ENCODE measurements at regions not wholly inside any gene's neighbourhood (a gene's known extent, or its start where the extent isn't known, plus 50 kb on each side); places are given as distances from the start of the nearest gene placed in this dataset.

DNA sequence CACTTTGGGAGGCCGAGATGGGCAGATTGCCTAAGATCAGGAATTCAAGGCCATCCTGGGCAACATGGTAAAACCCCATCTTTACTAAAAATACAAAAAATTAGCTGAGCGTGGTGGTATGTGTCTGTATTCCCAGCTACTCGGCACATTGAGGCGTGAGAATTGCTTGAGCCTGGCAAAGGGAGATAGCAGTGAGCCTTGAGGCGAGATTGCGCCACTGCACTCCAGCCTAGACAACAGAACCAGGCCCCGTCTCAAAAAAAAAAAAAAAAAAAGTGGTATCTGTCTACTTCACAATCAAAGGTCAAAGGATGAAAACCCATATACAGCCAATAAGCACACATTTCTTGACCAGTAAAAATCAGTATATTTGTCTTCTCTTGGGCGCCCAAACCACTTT, 728.5 kb upstream of the ADAMTS16 start:
- Histone ChIP-seq H3K9me3 (ENCODE audit: control insufficient read depth, insufficient read depth, low read depth, low read length) (no peaks in the 10 kb centered on the region), H3K4me3 (ENCODE audit: low read depth, low read length) (no peak overlapping the region), H3K27ac (ENCODE audit: extremely low read depth, low read depth, low read length) (no peak overlapping the region), H3K36me3 (ENCODE audit: control insufficient read depth in 2 of 2, insufficient read depth in 1 of 2, low read length in 2 of 2) (no peaks in the 10 kb centered on the region), H3K4me1 (ENCODE audit: control insufficient read depth, insufficient read depth, low read length) (no peaks in the 10 kb centered on the region)
- TF ChIP-seq, protein P1, sequence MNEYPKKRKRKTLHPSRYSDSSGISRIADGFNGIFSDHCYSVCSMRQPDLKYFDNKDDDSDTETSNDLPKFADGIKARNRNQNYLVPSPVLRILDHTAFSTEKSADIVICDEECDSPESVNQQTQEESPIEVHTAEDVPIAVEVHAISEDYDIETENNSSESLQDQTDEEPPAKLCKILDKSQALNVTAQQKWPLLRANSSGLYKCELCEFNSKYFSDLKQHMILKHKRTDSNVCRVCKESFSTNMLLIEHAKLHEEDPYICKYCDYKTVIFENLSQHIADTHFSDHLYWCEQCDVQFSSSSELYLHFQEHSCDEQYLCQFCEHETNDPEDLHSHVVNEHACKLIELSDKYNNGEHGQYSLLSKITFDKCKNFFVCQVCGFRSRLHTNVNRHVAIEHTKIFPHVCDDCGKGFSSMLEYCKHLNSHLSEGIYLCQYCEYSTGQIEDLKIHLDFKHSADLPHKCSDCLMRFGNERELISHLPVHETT (tag by site-specific recombination; IDR thresholded peaks at IDR 0.05), result no peak
- no peak for TF ChIP-seq GFI1B (tag by site-specific recombination; IDR thresholded peaks at IDR 0.05)
- TF ChIP-seq ZNF138 (tag by site-specific recombination; IDR thresholded peaks at IDR 0.05; ENCODE audit: borderline replicate concordance), result no peak
- TF ChIP-seq ZNF114 (tag by site-specific recombination; IDR thresholded peaks at IDR 0.05), result no peak
- TF ChIP-seq ZBTB20 (tag by site-specific recombination; IDR thresholded peaks at IDR 0.05), result no peak
- TF ChIP-seq ZNF324 (tag by site-specific recombination; IDR thresholded peaks at IDR 0.05), result no peak
- TF ChIP-seq, protein P2, sequence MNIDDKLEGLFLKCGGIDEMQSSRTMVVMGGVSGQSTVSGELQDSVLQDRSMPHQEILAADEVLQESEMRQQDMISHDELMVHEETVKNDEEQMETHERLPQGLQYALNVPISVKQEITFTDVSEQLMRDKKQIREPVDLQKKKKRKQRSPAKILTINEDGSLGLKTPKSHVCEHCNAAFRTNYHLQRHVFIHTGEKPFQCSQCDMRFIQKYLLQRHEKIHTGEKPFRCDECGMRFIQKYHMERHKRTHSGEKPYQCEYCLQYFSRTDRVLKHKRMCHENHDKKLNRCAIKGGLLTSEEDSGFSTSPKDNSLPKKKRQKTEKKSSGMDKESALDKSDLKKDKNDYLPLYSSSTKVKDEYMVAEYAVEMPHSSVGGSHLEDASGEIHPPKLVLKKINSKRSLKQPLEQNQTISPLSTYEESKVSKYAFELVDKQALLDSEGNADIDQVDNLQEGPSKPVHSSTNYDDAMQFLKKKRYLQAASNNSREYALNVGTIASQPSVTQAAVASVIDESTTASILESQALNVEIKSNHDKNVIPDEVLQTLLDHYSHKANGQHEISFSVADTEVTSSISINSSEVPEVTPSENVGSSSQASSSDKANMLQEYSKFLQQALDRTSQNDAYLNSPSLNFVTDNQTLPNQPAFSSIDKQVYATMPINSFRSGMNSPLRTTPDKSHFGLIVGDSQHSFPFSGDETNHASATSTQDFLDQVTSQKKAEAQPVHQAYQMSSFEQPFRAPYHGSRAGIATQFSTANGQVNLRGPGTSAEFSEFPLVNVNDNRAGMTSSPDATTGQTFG (tag by site-specific recombination; IDR thresholded peaks at IDR 0.05; ENCODE audit: borderline replicate concordance), result no peak
- no peak for TF ChIP-seq ZSCAN23 (tag by site-specific recombination; IDR thresholded peaks at IDR 0.05)
- no peak for TF ChIP-seq ZNF266 (tag by site-specific recombination; IDR thresholded peaks at IDR 0.05; ENCODE audit: low read depth)
- no peak for TF ChIP-seq IKZF3 (tag by site-specific recombination; IDR thresholded peaks at IDR 0.05)
- no peak for TF ChIP-seq ZNF571 (tag by site-specific recombination; IDR thresholded peaks at IDR 0.05)
- TF ChIP-seq, protein P3, sequence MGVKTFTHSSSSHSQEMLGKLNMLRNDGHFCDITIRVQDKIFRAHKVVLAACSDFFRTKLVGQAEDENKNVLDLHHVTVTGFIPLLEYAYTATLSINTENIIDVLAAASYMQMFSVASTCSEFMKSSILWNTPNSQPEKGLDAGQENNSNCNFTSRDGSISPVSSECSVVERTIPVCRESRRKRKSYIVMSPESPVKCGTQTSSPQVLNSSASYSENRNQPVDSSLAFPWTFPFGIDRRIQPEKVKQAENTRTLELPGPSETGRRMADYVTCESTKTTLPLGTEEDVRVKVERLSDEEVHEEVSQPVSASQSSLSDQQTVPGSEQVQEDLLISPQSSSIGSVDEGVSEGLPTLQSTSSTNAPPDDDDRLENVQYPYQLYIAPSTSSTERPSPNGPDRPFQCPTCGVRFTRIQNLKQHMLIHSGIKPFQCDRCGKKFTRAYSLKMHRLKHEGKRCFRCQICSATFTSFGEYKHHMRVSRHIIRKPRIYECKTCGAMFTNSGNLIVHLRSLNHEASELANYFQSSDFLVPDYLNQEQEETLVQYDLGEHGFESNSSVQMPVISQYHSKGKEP (tag by site-specific recombination; IDR thresholded peaks at IDR 0.05), result no peak
- TF ChIP-seq ZNF629 (tag by site-specific recombination; IDR thresholded peaks at IDR 0.05), result no peak
- TF ChIP-seq KLF7 (tag by site-specific recombination; IDR thresholded peaks at IDR 0.05; ENCODE audit: borderline replicate concordance), result no peak
- ChIA-PET CTCF (interaction anchor here (0.7 kb wide), 1 partner anchor 10 kb away, joined by 3 read pairs; no protein-coding TSS in a partner anchor), POLR2A (no interaction called here)

DNA sequence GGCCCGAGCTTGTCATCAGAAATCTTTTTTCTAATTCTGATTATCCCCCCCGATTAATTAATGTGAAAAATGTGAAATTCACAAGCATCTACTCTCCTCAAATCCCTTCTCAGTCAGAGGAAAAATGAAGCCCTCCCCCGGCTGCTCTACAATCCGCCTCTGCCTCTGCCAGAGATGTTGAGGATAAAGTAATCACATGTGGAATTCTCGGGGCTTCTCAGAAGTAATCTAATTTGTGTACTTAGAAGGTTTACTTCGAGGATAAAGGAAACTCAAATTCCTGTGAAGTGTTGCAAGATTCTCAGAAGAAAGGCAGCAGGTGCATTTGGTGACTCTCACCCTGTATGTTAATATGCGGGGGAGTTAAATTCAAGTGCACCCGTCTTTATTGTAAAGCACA, 726.1 kb upstream of the ADAMTS16 start:
- no peak for TF ChIP-seq ZNF341 (tag by site-specific recombination; IDR thresholded peaks at IDR 0.05; ENCODE audit: low read depth)
- TF ChIP-seq SCRT1 (tag by site-specific recombination; IDR thresholded peaks at IDR 0.05; ENCODE audit: borderline replicate concordance), result no peak
- no peak for TF ChIP-seq ZNF629 (tag by site-specific recombination; IDR thresholded peaks at IDR 0.05)
- TF ChIP-seq ZNF558 (tag by site-specific recombination; IDR thresholded peaks at IDR 0.05), result no peak
- no peak for TF ChIP-seq ZFP41 (tag by site-specific recombination; IDR thresholded peaks at IDR 0.05; ENCODE audit: borderline replicate concordance)
- TF ChIP-seq ZNF223 (tag by site-specific recombination; IDR thresholded peaks at IDR 0.05), result no peak
- TF ChIP-seq BCL11A (tag by site-specific recombination; IDR thresholded peaks at IDR 0.05; ENCODE audit: low read depth), result no peak
- TF ChIP-seq, protein P4, sequence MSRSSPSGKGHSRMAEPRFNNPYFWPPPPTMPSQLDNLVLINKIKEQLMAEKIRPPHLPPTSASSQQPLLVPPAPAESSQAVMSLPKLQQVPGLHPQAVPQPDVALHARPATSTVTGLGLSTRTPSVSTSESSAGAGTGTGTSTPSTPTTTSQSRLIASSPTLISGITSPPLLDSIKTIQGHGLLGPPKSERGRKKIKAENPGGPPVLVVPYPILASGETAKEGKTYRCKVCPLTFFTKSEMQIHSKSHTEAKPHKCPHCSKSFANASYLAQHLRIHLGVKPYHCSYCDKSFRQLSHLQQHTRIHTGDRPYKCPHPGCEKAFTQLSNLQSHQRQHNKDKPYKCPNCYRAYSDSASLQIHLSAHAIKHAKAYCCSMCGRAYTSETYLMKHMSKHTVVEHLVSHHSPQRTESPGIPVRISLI (tag by site-specific recombination; IDR thresholded peaks at IDR 0.05), result no peak
- H3K27ac ChIP-seq (ENCODE audit: extremely low read depth, low read depth, low read length), result no peak overlapping the region
- no peak overlapping the region for H3K4me3 ChIP-seq (ENCODE audit: low read depth, low read length)
- ChIA-PET POLR2A (no interaction called here), CTCF (no interaction called here)
- H3K36me3 ChIP-seq (ENCODE audit: control insufficient read depth in 2 of 2, insufficient read depth in 1 of 2, low read length in 2 of 2), result no peaks in the 10 kb centered on the region
- no peaks in the 10 kb centered on the region for H3K9me3 ChIP-seq (ENCODE audit: control insufficient read depth, insufficient read depth, low read depth, low read length)
- H3K4me1 ChIP-seq (ENCODE audit: control insufficient read depth, insufficient read depth, low read length), result no peaks in the 10 kb centered on the region
